K562 (cell line): ENCODE measurements at regions not wholly inside any gene's neighbourhood (a gene's known extent, or its start where the extent isn't known, plus 50 kb on each side); places are given as distances from the start of the nearest gene placed in this dataset.

ENCODE experiments used
- ATAC-seq: fragments of 200-7000 bp; cut with Tn5 transposase; 3 replicates; pipeline ENCODE4 v1.9.1; 2020; ENCODE audit warnings: moderate library complexity
- BruUV-seq: library from RNA; stranded (reverse); fragments of 400-500 nt; replicated peaks from 2 replicates; lab custom pipeline; 2021; lab: Mats Ljungman, UMichigan
- CTCF ChIA-PET: fragments of 300-600 bp; formaldehyde crosslinking; extraction: SDS; loops from one replicate; lab custom pipeline; 2021; ENCODE audit warnings: low intra/inter-chr PET ratio; lab: Yijun Ruan, JAX
- POLR2A ChIA-PET: fragments of 300-600, 350-650 bp; sonication (Branson Sonifier 250); formaldehyde crosslinking; extraction: SDS; loops from one replicate; lab custom pipeline; 2021; ENCODE audit warnings: antibody characterized with exemption, inconsistent platforms; lab: Yijun Ruan, JAX
- DNase-seq, 4 experiments: peaks; one replicate each; pipeline versions ENCODE4 v3.0.0 to v3.0.0-alpha.2; 2011 to 2018; ENCODE audit warnings: low spot score in 3 of 4, mixed read lengths in 3 of 4; ENCODE audit errors: extremely low read depth in 1 of 4
- FAIRE-seq: peaks from 2 replicates; lab custom pipeline; 2011; peaks lifted over from hg19 to GRCh38; lab: Jason Lieb, UNC
- H2AFZ ChIP-seq: 2 replicates; pipeline ENCODE4 v1.6.0; 2011; ENCODE audit warnings: low read depth, low read length, control low read depth, inconsistent platforms
- H3K27ac ChIP-seq: fragments of 200-600 bp; 3 replicates; pipeline ENCODE4 v1.8.0; 2011; ENCODE audit warnings: low read depth, mild to moderate bottlenecking, control low read depth, inconsistent platforms, low read length, moderate library complexity, mixed read lengths; ENCODE audit errors: extremely low read depth
- H3K27me3 ChIP-seq, 2 experiments: fragments of 300-600 bp in 1 of 2; 2 replicates in 1 of 2; 3 replicates in 1 of 2; pipeline versions ENCODE4 v1.6.0 to v1.8.0; 2011; ENCODE audit warnings: inconsistent platforms in 2 of 2, low read length in 2 of 2, mild to moderate bottlenecking in 1 of 2, mixed read lengths in 1 of 2, moderate library complexity in 1 of 2; ENCODE audit not compliant: control insufficient read depth in 2 of 2, insufficient read depth in 2 of 2
- H3K36me3 ChIP-seq: fragments of 300-600 bp; 3 replicates; pipeline ENCODE4 v1.8.0; 2011; ENCODE audit warnings: mild to moderate bottlenecking, low read length, inconsistent platforms; ENCODE audit not compliant: control insufficient read depth, insufficient read depth
- H3K4me1 ChIP-seq, 2 experiments: fragments of 200-600 bp in 1 of 2; replicated peaks in 1 of 2; 2 replicates in 1 of 2; 3 replicates in 1 of 2; pipeline versions ENCODE4 v1.5.1 to v1.8.0; 2011; ENCODE audit warnings: inconsistent platforms in 2 of 2, low read length in 2 of 2, mild to moderate bottlenecking in 1 of 2, mixed read lengths in 1 of 2, moderate library complexity in 1 of 2; ENCODE audit not compliant: control insufficient read depth in 2 of 2, insufficient read depth in 2 of 2
- H3K4me2 ChIP-seq: 2 replicates; pipeline ENCODE4 v1.6.1; 2011; ENCODE audit warnings: low read length, control low read depth, inconsistent platforms, mixed read lengths; ENCODE audit not compliant: insufficient read depth
- H3K4me3 ChIP-seq: fragments of 200-600 bp; sonication (generic), shearing (Covaris generic); 2 replicates; pipeline ENCODE4 v1.5.1; 2016; ENCODE audit warnings: control low read depth, inconsistent platforms
- H3K79me2 ChIP-seq: fragments of 200-600 bp; 3 replicates; pipeline ENCODE4 v1.8.0; 2011; ENCODE audit warnings: low read length, inconsistent platforms; ENCODE audit not compliant: control insufficient read depth, insufficient read depth
- H3K9ac ChIP-seq, 2 experiments: 2 replicates each; pipeline versions ENCODE4 v1.6.0 to v1.6.1; 2011; ENCODE audit warnings: low read depth in 2 of 2, low read length in 2 of 2, control low read depth in 1 of 2, inconsistent platforms in 1 of 2, mild to moderate bottlenecking in 1 of 2, mixed read lengths in 1 of 2; ENCODE audit not compliant: insufficient read depth in 1 of 2
- H3K9me1 ChIP-seq: one replicate; pipeline ENCODE4 v1.6.0; 2011; ENCODE audit warnings: inconsistent platforms, mild to moderate bottlenecking, low read length, moderate library complexity; ENCODE audit not compliant: control insufficient read depth, insufficient read depth
- H3K9me3 ChIP-seq: replicated peaks from 2 replicates; pipeline ENCODE4 v1.5.1; 2011; ENCODE audit warnings: low read depth, low read length, inconsistent platforms; ENCODE audit not compliant: control insufficient read depth, insufficient read depth
- H4K20me1 ChIP-seq: replicated peaks from 2 replicates; pipeline ENCODE4 v1.6.1; 2011; ENCODE audit warnings: low read length, inconsistent platforms, mixed read lengths; ENCODE audit not compliant: control insufficient read depth, insufficient read depth
- ASH1L ChIP-seq: fragments of 450-650 bp; IDR thresholded peaks from 2 replicates; pipeline ENCODE4 v1.6.1; 2018; ENCODE audit warnings: borderline replicate concordance, mild to moderate bottlenecking, low read depth; ENCODE audit not compliant: partially characterized antibody
- ETS1 ChIP-seq: conservative IDR thresholded peaks from 2 replicates; pipeline ENCODE4 v1.6.1; 2011; ENCODE audit warnings: low read depth, mild to moderate bottlenecking, low read length; ENCODE audit not compliant: control insufficient read depth
- HNRNPLL ChIP-seq: fragments of 200-400 bp; formaldehyde crosslinking; IDR thresholded peaks from 2 replicates; pipeline ENCODE4 v1.6.1; 2017; ENCODE audit warnings: low read length, low read depth, mild to moderate bottlenecking; ENCODE audit not compliant: poor library complexity, severe bottlenecking
- POLR2AphosphoS5 ChIP-seq: IDR thresholded peaks from 2 replicates; pipeline ENCODE4 v1.6.1; 2011; ENCODE audit warnings: mild to moderate bottlenecking, low read depth, low read length, moderate library complexity; ENCODE audit not compliant: control insufficient read depth, insufficient read depth
- SREBF1 ChIP-seq: fragments of 150-350 bp; IDR thresholded peaks from 2 replicates; pipeline ENCODE4 v1.6.1; 2014; ENCODE audit warnings: antibody characterized with exemption, low read depth, low read length, borderline replicate concordance
- U2AF1 ChIP-seq: fragments of 200-400 bp; formaldehyde crosslinking; optimal IDR thresholded peaks from 2 replicates; pipeline ENCODE3; 2017; ENCODE audit warnings: mild to moderate bottlenecking, low read depth, low read length, moderate library complexity
- ZNF143 ChIP-seq: sonication (generic); formaldehyde crosslinking; IDR thresholded peaks from 2 replicates; pipeline ENCODE4 v1.9.0; 2022; ENCODE audit warnings: mild to moderate bottlenecking, missing genetic modification reagents
- ZNF583 ChIP-seq: fragments of 250-450 bp; sonication (Bioruptor Pico); IDR thresholded peaks from 2 replicates; pipeline ENCODE4 v1.4.0; 2020
- ZNF592 ChIP-seq: fragments of 450-650 bp; IDR thresholded peaks from 2 replicates; pipeline ENCODE4 v1.6.1; 2017; ENCODE audit warnings: antibody characterized with exemption, mild to moderate bottlenecking
- ZNF668 ChIP-seq: fragments of 250-450 bp; sonication (Bioruptor Pico); IDR thresholded peaks from 2 replicates; pipeline ENCODE4 v1.8.0; 2022; ENCODE audit warnings: mild to moderate bottlenecking, inconsistent platforms
- ZSCAN32 ChIP-seq: fragments of 450-650 bp; formaldehyde crosslinking; IDR thresholded peaks from 2 replicates; pipeline ENCODE4 v1.4.0; 2020; ENCODE audit warnings: mild to moderate bottlenecking, moderate library complexity
- WGBS: fragments of 100-300 bp; shearing (Covaris generic); methylation state at CpG from one replicate; pipeline ENCODE4 v1.1.6; 2016; ENCODE audit warnings: low coverage, mixed read lengths; ENCODE audit not compliant: insufficient coverage; ENCODE audit errors: missing lambda C conversion rate; 5-methylcytosine and 5-hydroxymethylcytosine counted together
- in situ Hi-C: fragments of 300-500 bp; cut with MboI; formaldehyde crosslinking; loops from 4 replicates; pipeline ENCODE4 v1.15.0; 2018; ENCODE audit warnings: inconsistent platforms, mixed read lengths
- intact Hi-C: fragments of 100-400 bp; cut with micrococcal nuclease; formaldehyde crosslinking; loops from 2 replicates; pipeline ENCODE4 v1.14.2; 2022

GRCh38 chr18:26628017-26628416 lies 79.7 kb upstream of the KCTD1 start:
- H3K36me3 ChIP-seq = no peaks in the 10 kb centered on the region
- no peaks in the 10 kb centered on the region for H3K4me1 ChIP-seq
- H2AFZ ChIP-seq = no peak overlapping the region
- no peak for ATAC-seq
- H3K9me3 ChIP-seq = no peaks in the 10 kb centered on the region
- H3K27me3 ChIP-seq = no peaks in the 10 kb centered on the region
- DNase-seq = no peak
- H3K9ac ChIP-seq = no peak overlapping the region
- H3K4me2 ChIP-seq = no peak overlapping the region
- no peak overlapping the region for H3K27ac ChIP-seq
- H3K4me3 ChIP-seq = no peak overlapping the region
- intact Hi-C loops (no loop called here), in situ Hi-C loops (no loop called here)
- no peak for FAIRE-seq
- H4K20me1 ChIP-seq = no peaks in the 10 kb centered on the region
- H3K79me2 ChIP-seq = no peaks in the 10 kb centered on the region
- BruUV-seq = no TSS peak
- no peak for TF ChIP-seq SREBF1
- TF ChIP-seq ZNF668 (CRISPR knock-in tag) = no peak
- TF ChIP-seq POLR2AphosphoS5 = no peak
- ChIA-PET POLR2A (no interaction called here), CTCF (no interaction called here)
- H3K9me1 ChIP-seq = no peaks in the 10 kb centered on the region

GRCh38 chr18:26624443-26624842 lies 76.1 kb upstream of the KCTD1 start:
- DNase-seq = no peak
- Histone ChIP-seq H3K9ac (no peak overlapping the region), H3K4me1 (no peaks in the 10 kb centered on the region), H3K9me3 (no peaks in the 10 kb centered on the region), H3K27me3 (no peaks in the 10 kb centered on the region), H3K36me3 (no peaks in the 10 kb centered on the region), H3K9me1 (no peaks in the 10 kb centered on the region), H3K79me2 (no peaks in the 10 kb centered on the region), H3K27ac (no peak overlapping the region), H3K4me2 (no peak overlapping the region), H2AFZ (no peak overlapping the region), H4K20me1 (no peaks in the 10 kb centered on the region), H3K4me3 (no peak overlapping the region)
- ATAC-seq = no peak
- BruUV-seq = no TSS peak
- no peak for FAIRE-seq
- ChIA-PET POLR2A (no interaction called here), CTCF (no interaction called here)
- intact Hi-C loops = loop anchor here (5.0 kb wide), 1 partner anchor 973 kb away; no protein-coding TSS in a partner anchor
- 2% methylated on average over 4 of the region's 4 CpGs for WGBS
- in situ Hi-C loops = no loop called here
- TF ChIP-seq ASH1L (no peak), ZNF592 (no peak), HNRNPLL (no peak), ZSCAN32 (no peak), ETS1 (no peak), U2AF1 (no peak), ZNF143 (CRISPR knock-in tag) (no peak), ZNF583 (no peak), POLR2AphosphoS5 (no peak)
